ENCODE measurements at regions not wholly inside any gene's neighbourhood (a gene's known extent, or its start where the extent isn't known, plus 50 kb on each side); places are given as distances from the start of the nearest gene placed in this dataset.

DNA sequence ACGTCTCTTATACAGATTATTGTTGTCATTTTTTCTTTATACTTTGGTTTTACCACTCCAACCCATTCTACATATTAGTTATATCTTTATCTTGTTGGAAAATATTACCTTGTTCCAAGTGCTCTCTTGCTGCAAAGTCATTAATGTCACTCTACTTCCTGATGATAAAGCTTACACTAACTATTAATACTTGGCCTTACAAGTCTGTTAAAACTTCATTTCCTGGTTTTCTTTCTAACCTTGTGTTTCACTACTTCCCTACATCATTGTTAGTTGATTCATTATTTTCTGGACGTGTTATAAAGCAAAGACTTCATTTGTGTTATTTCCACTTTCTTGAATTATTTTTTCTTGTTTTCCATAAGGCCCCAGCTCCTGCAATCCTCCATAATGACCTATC is 382.6 kb upstream of the CDH20 start:
- H2BK20ac ChIP-seq (ENCODE audit: low read depth, low read length, poor library complexity, severe bottlenecking) = no peak overlapping the region

More for the DNA sequence above, 382.6 kb upstream of the CDH20 start:
- Histone ChIP-seq H4K91ac (ENCODE audit: insufficient read length, low read depth, low read length) (no peak overlapping the region), H3K4me1 (ENCODE audit: insufficient read depth, low read length) (no peaks in the 10 kb centered on the region), H3K27ac (ENCODE audit: insufficient read length, low read depth, low read length) (no peak overlapping the region), H2BK12ac (ENCODE audit: insufficient read length, low read depth, low read length) (no peak overlapping the region), H2BK120ac (ENCODE audit: low read depth, low read length, poor library complexity, severe bottlenecking) (no peak overlapping the region), H3K23me2 (ENCODE audit: insufficient read length, low read depth, low read length, poor library complexity, severe bottlenecking) (no peaks in the 10 kb centered on the region), H3K79me2 (ENCODE audit: insufficient read depth, low read length) (no peaks in the 10 kb centered on the region), H3K9me3 (ENCODE audit: control insufficient read depth, low read depth, low read length) (no peaks in the 10 kb centered on the region), H3T11ph (ENCODE audit: low read length) (no peak overlapping the region), H3K4ac (ENCODE audit: low read depth, low read length) (no peak overlapping the region), H2BK5ac (ENCODE audit: insufficient read length, low read length) (no peak overlapping the region), H3K79me1 (ENCODE audit: insufficient read depth, low read depth, low read length, poor library complexity, severe bottlenecking) (no peaks in the 10 kb centered on the region), H3K14ac (ENCODE audit: insufficient read depth, low read length) (no peak overlapping the region), H3K27me3 (ENCODE audit: insufficient read depth, low read length) (no peaks in the 10 kb centered on the region), H3K18ac (ENCODE audit: insufficient read length, low read depth, low read length) (no peak overlapping the region), H3K4me2 (ENCODE audit: insufficient read depth, insufficient read length, low read length) (no peak overlapping the region), H4K8ac (replicated peaks; ENCODE audit: insufficient read length, low read depth, low read length) (no peak overlapping the region), H3K23ac (ENCODE audit: insufficient read length, low read depth, low read length) (no peak overlapping the region), H2BK15ac (ENCODE audit: low read depth, low read length) (no peak overlapping the region), H4K20me1 (ENCODE audit: control insufficient read depth, insufficient read depth, insufficient read length) (no peaks in the 10 kb centered on the region), H3K9ac (ENCODE audit: extremely low read depth, insufficient read length, low read length) (no peak overlapping the region), H2AK5ac (ENCODE audit: insufficient read length, low read length) (no peak overlapping the region), H2AFZ (ENCODE audit: low read length) (no peak overlapping the region), H3K56ac (ENCODE audit: insufficient read length, low read depth, low read length) (no peak overlapping the region), H4K5ac (ENCODE audit: insufficient read length, low read depth, low read length) (no peak overlapping the region)
- Mint-ChIP-seq H3K27ac (no peak overlapping the region), H3K4me1 (no peaks in the 10 kb centered on the region), H3K4me3 (no peak overlapping the region), H3K27me3 (ENCODE audit: low read depth) (no peaks in the 10 kb centered on the region), H3K9me3 (no peaks in the 10 kb centered on the region; a peak in 1 of 5 replicates), H3K36me3 (ENCODE audit: insufficient read depth in 1 of 3, low read depth in 3 of 3) (no peaks in the 10 kb centered on the region)
- DNase-seq = no peak
- WGBS (ENCODE audit: extremely low coverage, insufficient read length, low lambda C conversion rate) = no CpG with 5 or more reads among the region's 2 CpGs
- TF ChIP-seq CTCF (conservative IDR thresholded peaks at IDR 0.05) = no peak
